GM20431 (cell line): ENCODE measurements at regions not wholly inside any gene's neighbourhood (a gene's known extent, or its start where the extent isn't known, plus 50 kb on each side); places are given as distances from the start of the nearest gene placed in this dataset.

ENCODE experiments used
- in situ Hi-C: fragments of 300-500 bp; cut with MseI, MboI; formaldehyde crosslinking; loops from one replicate; pipeline ENCODE4 v1.15.0; 2020; ENCODE audit warnings: low sequenced_read_pairs; ENCODE audit not compliant: unreplicated experiment

GRCh38 chr5:61731946-61732314 lies 399.9 kb downstream of the ZSWIM6 start:
- in situ Hi-C loops: no loop called here

- in situ Hi-C loops: no loop called here
Observed at GRCh38 chr5:61732369-61732768, 400.3 kb downstream of the ZSWIM6 start.

- in situ Hi-C loops: no loop called here
Observed at GRCh38 chr5:61732796-61733195, 400.7 kb downstream of the ZSWIM6 start.

DNA sequence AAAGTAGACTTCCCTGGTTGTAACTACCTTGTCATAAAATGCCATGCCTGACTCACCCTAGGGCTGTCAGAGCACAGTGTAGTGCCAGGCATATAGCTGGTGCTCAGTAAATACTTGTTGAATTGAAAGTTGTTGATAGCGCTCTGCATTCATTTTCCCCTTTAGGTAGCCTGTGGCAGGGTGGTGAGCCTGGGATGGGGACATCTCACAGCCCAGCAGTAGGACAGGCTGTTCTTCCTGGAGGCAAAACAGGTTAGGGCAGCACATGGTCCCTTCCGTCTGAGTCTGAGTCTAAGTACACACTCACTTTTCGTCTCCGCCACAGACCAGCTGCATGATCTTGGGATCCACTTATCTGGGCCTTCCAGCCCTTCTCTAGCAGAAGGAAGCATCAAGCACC lies 401.9 kb downstream of the ZSWIM6 start:
- in situ Hi-C loops: no loop called here

DNA sequence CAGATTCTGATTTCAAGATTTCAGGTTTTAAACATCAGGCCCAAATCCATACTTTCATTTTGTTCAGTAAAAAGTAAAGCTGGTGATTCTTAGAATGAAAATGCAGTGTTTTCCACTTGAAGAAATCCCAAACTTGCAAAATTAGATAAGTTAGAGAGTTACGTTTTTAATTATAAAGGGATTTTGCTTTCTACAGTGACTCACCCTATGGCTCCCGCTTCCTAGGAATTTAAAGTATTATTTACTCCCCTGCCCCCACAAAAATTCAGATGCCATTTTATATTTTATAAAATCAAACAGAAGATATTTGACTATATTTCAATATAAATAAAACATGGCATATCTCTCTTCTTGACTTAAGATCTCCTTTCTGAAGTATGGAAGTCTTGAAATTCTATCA lies 402.9 kb downstream of the ZSWIM6 start:
- in situ Hi-C loops: no loop called here

DNA sequence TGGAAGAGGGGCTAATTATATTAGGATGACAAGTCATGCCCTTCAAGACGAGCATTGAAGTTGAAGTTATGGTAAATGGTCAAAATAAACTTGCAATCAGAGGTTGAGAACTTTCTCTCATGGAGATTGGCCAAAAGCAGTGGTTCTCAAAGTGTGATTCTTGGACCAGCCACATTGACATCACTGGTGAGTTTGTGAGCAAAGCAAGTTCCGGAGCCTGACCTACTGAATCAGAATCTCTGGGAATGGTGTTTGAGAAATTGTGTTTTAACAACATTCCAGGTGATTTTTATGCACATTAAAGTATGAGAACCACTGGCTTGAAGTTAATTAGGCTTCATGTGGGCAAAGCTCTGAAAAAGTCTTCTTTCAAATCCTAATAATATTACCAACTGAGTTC lies 403.5 kb downstream of the ZSWIM6 start:
- in situ Hi-C loops: no loop called here

GRCh38 chr5:61735995-61736394 lies 403.9 kb downstream of the ZSWIM6 start:
- in situ Hi-C loops: no loop called here

DNA sequence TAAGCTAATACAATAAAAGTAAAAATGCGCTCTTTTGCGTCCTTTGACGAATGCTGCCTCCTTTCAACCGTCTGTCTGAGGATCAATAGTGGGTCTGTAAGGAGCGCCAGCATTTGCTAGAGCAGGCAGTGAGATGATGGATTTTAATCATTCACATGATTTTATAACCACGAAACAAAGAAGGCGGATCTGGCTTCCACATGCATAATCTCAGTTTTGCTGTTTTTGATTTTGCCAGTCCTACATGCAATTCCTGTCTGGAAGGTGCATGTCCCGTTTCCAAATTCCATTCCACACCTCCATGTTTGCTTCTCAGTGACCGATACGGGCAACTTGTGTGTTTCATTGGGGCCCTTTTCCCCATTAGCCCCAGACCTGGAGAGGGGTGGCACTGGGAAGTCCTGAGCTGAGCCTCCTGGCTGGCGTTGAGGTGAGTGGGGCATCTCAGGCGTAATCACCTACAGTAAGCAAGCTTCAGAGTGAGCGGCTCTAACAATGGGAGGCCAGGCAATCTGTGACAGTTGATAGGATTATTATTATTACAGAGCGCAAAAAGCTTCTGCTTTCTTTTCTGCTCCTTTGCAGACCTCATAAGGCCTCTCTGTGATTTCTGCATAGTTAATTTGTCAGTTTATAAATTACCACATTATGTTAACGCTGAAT lies 405.4 kb downstream of the ZSWIM6 start:
- in situ Hi-C loops: no loop called here

GRCh38 chr5:61737964-61738340 lies 405.9 kb downstream of the ZSWIM6 start:
- in situ Hi-C loops: no loop called here

GRCh38 chr5:61738446-61738845 lies 406.4 kb downstream of the ZSWIM6 start:
- in situ Hi-C loops: no loop called here

- in situ Hi-C loops: no loop called here
Observed at GRCh38 chr5:61744690-61745619, 412.9 kb downstream of the ZSWIM6 start.

DNA sequence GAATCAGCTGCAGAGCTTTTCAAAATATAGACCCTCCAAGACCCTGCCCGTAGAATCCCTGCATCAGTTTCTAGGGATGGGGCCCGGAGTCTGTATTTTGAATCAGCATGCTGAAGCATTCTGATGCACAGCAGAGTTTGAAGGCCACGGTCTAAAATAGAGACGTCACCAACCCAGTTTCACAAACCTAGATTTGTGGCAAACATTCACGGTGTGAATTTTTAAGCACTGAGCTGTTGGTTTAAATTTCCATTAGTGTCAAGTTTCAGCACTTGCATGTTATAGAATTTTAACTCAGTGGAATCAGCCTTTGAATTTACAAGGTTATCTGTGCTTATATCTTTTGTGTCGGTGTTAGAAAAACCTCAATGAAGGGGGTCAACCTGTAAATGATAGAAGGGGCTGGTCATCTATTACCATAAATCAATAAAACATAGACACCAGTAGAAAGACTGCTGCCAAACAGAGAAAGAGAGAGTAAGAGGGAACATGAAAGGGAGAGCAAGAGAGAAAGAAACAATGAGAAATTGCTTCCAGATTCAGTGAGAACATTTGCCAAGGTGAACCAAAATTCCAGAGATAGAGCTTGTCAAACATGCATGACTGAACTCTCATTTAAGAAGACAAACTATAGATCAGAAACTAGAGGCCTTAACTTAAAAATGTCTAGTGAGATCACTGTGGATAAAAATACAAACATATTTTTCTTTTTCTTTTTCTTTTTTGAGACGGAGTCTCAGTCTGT lies 414.9 kb downstream of the ZSWIM6 start:
- in situ Hi-C loops: no loop called here

DNA sequence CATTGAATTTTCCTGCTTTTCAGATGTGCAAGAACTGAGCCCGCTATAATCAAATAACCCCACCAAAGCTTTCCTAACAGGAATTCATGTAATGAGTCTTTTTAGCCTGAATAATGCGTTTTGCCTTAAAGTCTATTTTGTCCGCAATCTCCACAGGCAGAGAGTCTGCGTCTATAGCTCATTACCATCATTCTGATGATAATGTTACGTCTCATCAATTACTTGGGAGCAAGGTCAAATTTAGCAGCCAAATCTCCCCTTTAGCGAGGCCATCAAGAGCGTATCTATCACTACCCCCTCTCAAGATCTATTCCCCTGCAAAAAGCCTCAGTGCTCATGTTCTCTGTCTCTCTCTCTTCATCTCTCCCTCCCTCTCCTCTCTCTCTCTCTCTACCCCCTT lies 416.1 kb downstream of the ZSWIM6 start:
- in situ Hi-C loops: no loop called here

DNA sequence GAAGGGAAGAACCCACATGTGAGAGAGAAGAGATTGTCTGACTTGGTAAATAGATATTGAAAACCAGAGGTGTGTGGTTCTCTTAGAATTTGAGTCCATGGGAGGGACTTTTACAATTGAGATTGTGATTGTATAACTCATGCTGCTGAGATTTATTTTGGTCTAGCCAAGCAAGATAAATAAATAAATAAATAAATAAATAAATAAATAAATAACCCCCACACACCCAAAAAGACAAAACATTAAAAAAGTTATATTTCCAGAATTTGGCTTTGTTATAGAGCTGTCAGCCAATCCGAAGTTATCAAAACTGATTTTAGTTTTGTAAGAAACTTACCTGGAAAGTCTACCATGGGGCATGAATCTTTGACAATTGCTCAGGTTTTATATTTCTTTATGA lies 416.6 kb downstream of the ZSWIM6 start:
- in situ Hi-C loops: no loop called here

GRCh38 chr5:61752588-61752987 lies 420.5 kb downstream of the ZSWIM6 start:
- in situ Hi-C loops: no loop called here

GRCh38 chr5:61754792-61755191 lies 422.7 kb downstream of the ZSWIM6 start:
- in situ Hi-C loops: no loop called here

GRCh38 chr5:61755726-61756222 lies 423.7 kb downstream of the ZSWIM6 start:
- in situ Hi-C loops: no loop called here

GRCh38 chr5:61758711-61759110 lies 426.7 kb downstream of the ZSWIM6 start:
- in situ Hi-C loops: no loop called here

- in situ Hi-C loops: no loop called here
Observed at GRCh38 chr5:61765471-61765870, 433.4 kb downstream of the ZSWIM6 start.

DNA sequence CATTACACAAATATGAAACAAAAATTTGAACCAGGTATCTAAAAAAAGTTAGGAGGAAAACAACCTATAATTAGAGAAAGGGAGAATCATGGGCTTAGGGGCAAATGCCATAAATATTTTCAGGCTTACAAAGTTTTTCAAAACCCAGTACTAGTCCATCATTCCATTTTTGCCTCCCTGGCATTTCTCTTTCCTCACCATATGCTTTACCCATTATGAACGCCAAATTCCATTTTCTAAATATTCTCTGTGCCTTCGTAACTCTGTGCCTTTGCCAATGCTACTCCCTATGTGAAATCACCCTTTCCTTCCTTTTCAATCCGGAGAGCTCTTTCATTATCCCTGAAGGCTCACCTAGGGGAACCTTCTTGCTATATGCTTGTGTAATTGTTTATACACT lies 434.1 kb downstream of the ZSWIM6 start:
- in situ Hi-C loops: no loop called here
